IMR-90 (cell line): ENCODE measurements at regions not wholly inside any gene's neighbourhood (a gene's known extent, or its start where the extent isn't known, plus 50 kb on each side); places are given as distances from the start of the nearest gene placed in this dataset.

Source experiments
- ATAC-seq: fragments of 200-7000 bp; cut with Tn5 transposase; 2 replicates; pipeline ENCODE4 v1.9.1; 2020; ENCODE audit warnings: low read depth, mild to moderate bottlenecking, moderate library complexity
- BruUV-seq: library from RNA; stranded (reverse); fragments of 400-500 nt; replicated peaks from 2 replicates; lab custom pipeline; 2021; lab: Mats Ljungman, UMichigan
- CTCF ChIA-PET: fragments of 300-600 bp; formaldehyde crosslinking; extraction: SDS; loops from one replicate; lab custom pipeline; 2021; ENCODE audit warnings: antibody characterized with exemption; lab: Yijun Ruan, JAX
- POLR2A ChIA-PET: fragments of 300-600 bp; sonication (Branson Sonifier 250); formaldehyde crosslinking; loops from one replicate; lab custom pipeline; 2022; ENCODE audit warnings: antibody characterized with exemption; ENCODE audit not compliant: unreplicated experiment; lab: Charles Lee
- DNase-seq: peaks from one replicate; pipeline ENCODE4 v3.0.0; 2013
- H2AFZ ChIP-seq: replicated peaks from 2 replicates; pipeline ENCODE3; 2013; ENCODE audit warnings: low read length, mild to moderate bottlenecking; ENCODE audit not compliant: poor library complexity
- H2AK5ac ChIP-seq: 2 replicates; pipeline ENCODE4 v1.6.1; 2013; ENCODE audit warnings: low read depth, low read length, inconsistent platforms
- H2AK9ac ChIP-seq: replicated peaks from 2 replicates; pipeline ENCODE3; 2013; ENCODE audit warnings: mild to moderate bottlenecking, low read depth, low read length, moderate library complexity; ENCODE audit not compliant: poor library complexity
- H2BK120ac ChIP-seq: 2 replicates; pipeline ENCODE4 v1.6.1; 2013; ENCODE audit warnings: low read depth, low read length, inconsistent platforms
- H2BK15ac ChIP-seq: 3 replicates; pipeline ENCODE4 v1.6.1; 2013; ENCODE audit warnings: low read depth, low read length, inconsistent platforms
- H2BK20ac ChIP-seq: 2 replicates; pipeline ENCODE4 v1.6.1; 2013; ENCODE audit warnings: low read depth, mild to moderate bottlenecking, inconsistent platforms, low read length, moderate library complexity
- H2BK5ac ChIP-seq: 2 replicates; pipeline ENCODE4 v1.6.1; 2013; ENCODE audit warnings: mild to moderate bottlenecking, low read depth, low read length, inconsistent platforms; ENCODE audit not compliant: poor library complexity, severe bottlenecking
- H3K14ac ChIP-seq: replicated peaks from 2 replicates; pipeline ENCODE4 v1.6.1; 2013; ENCODE audit warnings: low read depth, low read length, inconsistent platforms
- H3K18ac ChIP-seq: 2 replicates; pipeline ENCODE4 v1.6.1; 2013; ENCODE audit warnings: low read depth, low read length, control low read depth
- H3K23ac ChIP-seq: 2 replicates; pipeline ENCODE4 v1.6.1; 2013; ENCODE audit warnings: low read depth, low read length, inconsistent platforms
- H3K27ac ChIP-seq: 2 replicates; pipeline ENCODE4 v1.5.1; 2013; ENCODE audit warnings: mild to moderate bottlenecking, control low read depth, low read length; ENCODE audit not compliant: insufficient read depth
- H3K27me3 ChIP-seq: 2 replicates; pipeline ENCODE4 v1.6.1; 2013; ENCODE audit warnings: low read length; ENCODE audit not compliant: control insufficient read depth, insufficient read depth
- H3K36me3 ChIP-seq: 2 replicates; pipeline ENCODE4 v1.6.1; 2013; ENCODE audit warnings: low read length, mixed read lengths; ENCODE audit not compliant: control insufficient read depth, insufficient read depth
- H3K4ac ChIP-seq: 2 replicates; pipeline ENCODE4 v1.6.1; 2013; ENCODE audit warnings: low read depth, low read length, inconsistent platforms
- H3K4me1 ChIP-seq: 2 replicates; pipeline ENCODE4 v1.6.1; 2013; ENCODE audit warnings: low read length, mixed read lengths; ENCODE audit not compliant: control insufficient read depth, insufficient read depth
- H3K4me2 ChIP-seq: 2 replicates; pipeline ENCODE4 v1.6.1; 2013; ENCODE audit warnings: low read depth, mild to moderate bottlenecking, control low read depth, low read length, moderate library complexity
- H3K4me3 ChIP-seq: 2 replicates; pipeline ENCODE4 v1.5.1; 2013; ENCODE audit warnings: low read depth, mild to moderate bottlenecking, control low read depth, low read length, moderate library complexity; ENCODE audit not compliant: insufficient read depth
- H3K56ac ChIP-seq: 2 replicates; pipeline ENCODE4 v1.6.1; 2013; ENCODE audit warnings: low read length, inconsistent platforms; ENCODE audit not compliant: insufficient read depth; ENCODE audit errors: extremely low read depth
- H3K79me1 ChIP-seq, 2 experiments: 2 replicates each; pipeline ENCODE4 v1.6.1; 2013; ENCODE audit warnings: low read length in 2 of 2, inconsistent platforms in 1 of 2, low read depth in 1 of 2
- H3K9ac ChIP-seq: 2 replicates; pipeline ENCODE4 v1.6.1; 2013; ENCODE audit warnings: low read depth, low read length, control low read depth
- H3K9me1 ChIP-seq: 2 replicates; pipeline ENCODE4 v1.6.1; 2013; ENCODE audit warnings: low read length, inconsistent platforms; ENCODE audit not compliant: insufficient read depth
- H3K9me3 ChIP-seq: 2 replicates; pipeline ENCODE4 v1.6.1; 2013; ENCODE audit warnings: low read length; ENCODE audit not compliant: control insufficient read depth, insufficient read depth
- H4K20me1 ChIP-seq: 2 replicates; pipeline ENCODE4 v1.6.1; 2013; ENCODE audit warnings: low read length, inconsistent platforms; ENCODE audit not compliant: insufficient read depth
- H4K5ac ChIP-seq: 2 replicates; pipeline ENCODE4 v1.6.1; 2013; ENCODE audit warnings: mild to moderate bottlenecking, low read depth, low read length, control low read depth
- H4K8ac ChIP-seq, 2 experiments: 2 replicates each; pipeline ENCODE4 v1.6.1; 2013; ENCODE audit warnings: low read depth in 2 of 2, low read length in 2 of 2, control low read depth in 1 of 2, inconsistent platforms in 1 of 2
- H4K91ac ChIP-seq: 2 replicates; pipeline ENCODE4 v1.6.1; 2013; ENCODE audit warnings: low read depth, low read length, inconsistent platforms; ENCODE audit not compliant: insufficient read depth
- CHD1 ChIP-seq: IDR thresholded peaks from 2 replicates; pipeline ENCODE4 v1.6.1; 2012; ENCODE audit warnings: low read depth, low read length, improper control_type of control experiment
- MAFK ChIP-seq: IDR thresholded peaks from 2 replicates; pipeline ENCODE4 v1.6.1; 2012; ENCODE audit warnings: low read depth, low read length, improper control_type of control experiment
- MXI1 ChIP-seq: IDR thresholded peaks from 2 replicates; pipeline ENCODE4 v1.6.1; 2012; ENCODE audit warnings: low read depth, mild to moderate bottlenecking, low read length, moderate library complexity, borderline replicate concordance
- NFE2L2 ChIP-seq: fragments of 150-350 bp; IDR thresholded peaks from 2 replicates; pipeline ENCODE4 v1.6.1; 2016; ENCODE audit warnings: low read depth, mild to moderate bottlenecking, low read length
- SMC3 ChIP-seq: fragments of 150-350 bp; IDR thresholded peaks from 2 replicates; pipeline ENCODE4 v1.6.1; 2016; ENCODE audit warnings: low read depth, mild to moderate bottlenecking, antibody characterized with exemption, low read length, moderate library complexity
- WGBS, 2 experiments: methylation state at CpG; one replicate each; pipeline versions ENCODE4 v1.1.5 to v1.1.7; 2013; ENCODE audit warnings: missing lambda C conversion rate in 2 of 2; ENCODE audit not compliant: insufficient read length in 1 of 2; ENCODE audit errors: extremely low coverage in 2 of 2; 5-methylcytosine and 5-hydroxymethylcytosine counted together
- dilution Hi-C: fragments of 300-500 bp; cut with HindIII; formaldehyde crosslinking; loops from one replicate; pipeline ENCODE4 v1.14.3; 2018; ENCODE audit warnings: low sequenced_read_pairs; ENCODE audit not compliant: unreplicated experiment
- in situ Hi-C: fragments of 300-500 bp; cut with MboI; formaldehyde crosslinking; loops from 3 replicates; pipeline ENCODE4 v1.14.3; 2019; ENCODE audit warnings: low sequenced_read_pairs, inconsistent platforms, mixed read lengths
- intact Hi-C: fragments of 100-400 bp; cut with micrococcal nuclease; formaldehyde crosslinking; loops from 2 replicates; pipeline ENCODE4 v1.10.0; 2022
- TF ChIP-seq, protein P1 (sequence below): conservative IDR thresholded peaks from 2 replicates; pipeline ENCODE4 v1.5.1; 2012; ENCODE audit warnings: mild to moderate bottlenecking, low read depth, low read length, improper control_type of control experiment

DNA sequence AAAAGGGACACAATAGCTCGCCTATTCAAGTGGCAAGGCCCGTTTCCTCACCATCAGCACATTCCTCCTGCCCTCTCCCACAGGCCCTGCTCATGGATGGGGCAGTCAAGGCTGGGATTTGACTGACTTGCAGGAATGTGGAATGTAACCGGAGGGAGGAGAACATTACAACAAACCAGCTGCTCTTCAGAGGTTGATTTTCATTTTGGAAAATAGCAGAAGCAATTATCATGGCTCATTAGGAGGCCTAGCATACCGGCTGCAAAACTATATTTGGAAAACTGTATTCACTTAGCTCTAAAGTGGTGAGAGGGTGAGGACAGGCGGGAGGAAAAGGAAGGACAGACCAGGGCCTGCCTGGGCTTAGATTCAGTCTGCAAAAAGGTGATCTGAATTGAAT is 283.7 kb downstream of the CD83 start:
- Histone ChIP-seq H3K14ac (no peak overlapping the region), H4K8ac (no peak overlapping the region), H3K36me3 (no peaks in the 10 kb centered on the region), H2BK120ac (no peak overlapping the region), H2AK5ac (no peak overlapping the region), H3K9me3 (no peaks in the 10 kb centered on the region), H2BK20ac (no peak overlapping the region), H3K27ac (no peak overlapping the region), H3K23ac (no peak overlapping the region), H3K4me1 (peaks cover 4% of the 10 kb centered on the region), H2AK9ac (no peak overlapping the region), H2BK15ac (no peak overlapping the region), H3K79me1 (no peaks in the 10 kb centered on the region), H4K91ac (no peak overlapping the region), H3K9ac (no peak overlapping the region), H3K27me3 (no peaks in the 10 kb centered on the region), H3K18ac (no peak overlapping the region), H4K5ac (no peak overlapping the region), H3K4me2 (no peak overlapping the region), H3K4me3 (no peak overlapping the region), H3K9me1 (peaks cover 3% of the 10 kb centered on the region; the same call in 1 of the 2 replicates), H2BK5ac (no peak overlapping the region), H2AFZ (no peak overlapping the region), H3K56ac (no peak overlapping the region), H4K20me1 (no peaks in the 10 kb centered on the region; the same call in 1 of the 2 replicates), H3K4ac (no peak overlapping the region)
- in situ Hi-C loops, result no loop called here
- no CpG with 5 or more reads among the region's 5 CpGs for WGBS, 2 experiments
- ATAC-seq (no peak; the same call in 1 of the 2 replicates), DNase-seq (no peak)
- ChIA-PET POLR2A (no interaction called here), CTCF (no interaction called here)
- BruUV-seq, result no TSS peak
- TF ChIP-seq MXI1 (no peak), CHD1 (no peak), MAFK (no peak), NFE2L2 (no peak), SMC3 (no peak)
- TF ChIP-seq, protein P1, sequence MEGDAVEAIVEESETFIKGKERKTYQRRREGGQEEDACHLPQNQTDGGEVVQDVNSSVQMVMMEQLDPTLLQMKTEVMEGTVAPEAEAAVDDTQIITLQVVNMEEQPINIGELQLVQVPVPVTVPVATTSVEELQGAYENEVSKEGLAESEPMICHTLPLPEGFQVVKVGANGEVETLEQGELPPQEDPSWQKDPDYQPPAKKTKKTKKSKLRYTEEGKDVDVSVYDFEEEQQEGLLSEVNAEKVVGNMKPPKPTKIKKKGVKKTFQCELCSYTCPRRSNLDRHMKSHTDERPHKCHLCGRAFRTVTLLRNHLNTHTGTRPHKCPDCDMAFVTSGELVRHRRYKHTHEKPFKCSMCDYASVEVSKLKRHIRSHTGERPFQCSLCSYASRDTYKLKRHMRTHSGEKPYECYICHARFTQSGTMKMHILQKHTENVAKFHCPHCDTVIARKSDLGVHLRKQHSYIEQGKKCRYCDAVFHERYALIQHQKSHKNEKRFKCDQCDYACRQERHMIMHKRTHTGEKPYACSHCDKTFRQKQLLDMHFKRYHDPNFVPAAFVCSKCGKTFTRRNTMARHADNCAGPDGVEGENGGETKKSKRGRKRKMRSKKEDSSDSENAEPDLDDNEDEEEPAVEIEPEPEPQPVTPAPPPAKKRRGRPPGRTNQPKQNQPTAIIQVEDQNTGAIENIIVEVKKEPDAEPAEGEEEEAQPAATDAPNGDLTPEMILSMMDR, result no peak
- intact Hi-C loops, result no loop called here
- dilution Hi-C loops, result no loop called here
